SJSA1 (cell line): ENCODE measurements at regions not wholly inside any gene's neighbourhood (a gene's known extent, or its start where the extent isn't known, plus 50 kb on each side); places are given as distances from the start of the nearest gene placed in this dataset.

ENCODE experiments used
- DNase-seq, 2 experiments: peaks; one replicate each; pipeline ENCODE4 v3.0.0-alpha.2; 2015 to 2020; ENCODE audit warnings: low spot score in 2 of 2, low read depth in 1 of 2
- H3K27ac ChIP-seq: fragments of 250-450 bp; sonication (Bioruptor Pico); 2 replicates; pipeline ENCODE4 v1.5.1; 2020; ENCODE audit warnings: mild to moderate bottlenecking, moderate library complexity
- H3K27me3 ChIP-seq: fragments of 250-450 bp; sonication (Bioruptor Pico); replicated peaks from 2 replicates; pipeline ENCODE4 v1.5.1; 2020; ENCODE audit warnings: mild to moderate bottlenecking, moderate library complexity
- H3K36me3 ChIP-seq: fragments of 250-450 bp; sonication (Bioruptor Pico); 2 replicates; pipeline ENCODE4 v1.5.1; 2020; ENCODE audit warnings: mild to moderate bottlenecking
- H3K4me1 ChIP-seq: fragments of 250-450 bp; sonication (Bioruptor Pico); replicated peaks from 2 replicates; pipeline ENCODE4 v1.6.1; 2021; ENCODE audit warnings: mild to moderate bottlenecking
- H3K4me3 ChIP-seq: fragments of 250-450 bp; sonication (Bioruptor Pico); 2 replicates; pipeline ENCODE4 v1.5.1; 2020; ENCODE audit warnings: mild to moderate bottlenecking
- H3K9me3 ChIP-seq: fragments of 250-450 bp; sonication (Bioruptor Pico); replicated peaks from 2 replicates; pipeline ENCODE4 v1.5.1; 2020; ENCODE audit warnings: mild to moderate bottlenecking

- Histone ChIP-seq H3K27ac (no peak overlapping the region), H3K27me3 (no peaks in the 10 kb centered on the region), H3K4me3 (no peak overlapping the region), H3K9me3 (peaks cover 4% of the 10 kb centered on the region), H3K36me3 (no peaks in the 10 kb centered on the region), H3K4me1 (no peaks in the 10 kb centered on the region)
- DNase-seq, result no peak
Observed at GRCh38 chr10:131635564-131636015, 265.2 kb upstream of the PPP2R2D start.

- peaks cover 7% of the 10 kb centered on the region for H3K9me3 ChIP-seq
- H3K4me1 ChIP-seq, result no peaks in the 10 kb centered on the region
- no peak overlapping the region for H3K27ac ChIP-seq
- no peak overlapping the region for H3K4me3 ChIP-seq
- no peak for DNase-seq
- H3K36me3 ChIP-seq, result no peaks in the 10 kb centered on the region
- H3K27me3 ChIP-seq, result no peaks in the 10 kb centered on the region
Observed at GRCh38 chr10:131636116-131636515, 264.7 kb upstream of the PPP2R2D start.

- H3K4me3 ChIP-seq, result no peak overlapping the region
- DNase-seq, result no peak
- H3K27ac ChIP-seq, result no peak overlapping the region
- H3K27me3 ChIP-seq, result no peaks in the 10 kb centered on the region
- H3K4me1 ChIP-seq, result no peaks in the 10 kb centered on the region
- H3K9me3 ChIP-seq, result peaks cover 9% of the 10 kb centered on the region
- no peaks in the 10 kb centered on the region for H3K36me3 ChIP-seq
Observed at GRCh38 chr10:131636841-131637724, 263.7 kb upstream of the PPP2R2D start.

- no peaks in the 10 kb centered on the region for H3K36me3 ChIP-seq
- DNase-seq, result no peak
- H3K4me1 ChIP-seq, result no peaks in the 10 kb centered on the region
- H3K27me3 ChIP-seq, result no peaks in the 10 kb centered on the region
- no peak overlapping the region for H3K4me3 ChIP-seq
- H3K27ac ChIP-seq, result no peak overlapping the region
- H3K9me3 ChIP-seq, result peaks cover 12% of the 10 kb centered on the region
Observed at GRCh38 chr10:131638049-131638879, 262.5 kb upstream of the PPP2R2D start.

- H3K9me3 ChIP-seq, result peaks cover 12% of the 10 kb centered on the region
- H3K27me3 ChIP-seq, result no peaks in the 10 kb centered on the region
- H3K4me3 ChIP-seq, result no peak overlapping the region
- no peak for DNase-seq
- H3K36me3 ChIP-seq, result no peaks in the 10 kb centered on the region
- no peak overlapping the region for H3K27ac ChIP-seq
- H3K4me1 ChIP-seq, result no peaks in the 10 kb centered on the region
Observed at GRCh38 chr10:131638880-131639278, 261.9 kb upstream of the PPP2R2D start.

- Histone ChIP-seq H3K36me3 (no peaks in the 10 kb centered on the region), H3K27me3 (no peaks in the 10 kb centered on the region), H3K4me1 (no peaks in the 10 kb centered on the region), H3K4me3 (no peak overlapping the region), H3K27ac (no peak overlapping the region), H3K9me3 (peaks cover 8% of the 10 kb centered on the region; the same call in 1 of the 2 replicates)
- DNase-seq, result no peak
Observed at GRCh38 chr10:131640045-131640644, 260.7 kb upstream of the PPP2R2D start.

GRCh38 chr10:131641231-131641630 lies 259.6 kb upstream of the PPP2R2D start:
- Histone ChIP-seq H3K9me3 (peaks cover 14% of the 10 kb centered on the region; the same call in 1 of the 2 replicates), H3K27ac (no peak overlapping the region), H3K27me3 (no peaks in the 10 kb centered on the region), H3K36me3 (no peaks in the 10 kb centered on the region), H3K4me3 (no peak overlapping the region), H3K4me1 (no peaks in the 10 kb centered on the region)
- DNase-seq, result no peak

- Histone ChIP-seq H3K9me3 (peaks cover 16% of the 10 kb centered on the region; the same call in 1 of the 2 replicates), H3K4me3 (no peak overlapping the region), H3K27ac (no peak overlapping the region), H3K4me1 (no peaks in the 10 kb centered on the region), H3K36me3 (no peaks in the 10 kb centered on the region), H3K27me3 (no peaks in the 10 kb centered on the region)
- no peak for DNase-seq
Observed at GRCh38 chr10:131641898-131642297, 258.9 kb upstream of the PPP2R2D start.

- DNase-seq, result no peak
- Histone ChIP-seq H3K27me3 (no peaks in the 10 kb centered on the region), H3K9me3 (peaks cover 16% of the 10 kb centered on the region; the same call in 1 of the 2 replicates), H3K4me3 (no peak overlapping the region), H3K27ac (no peak overlapping the region), H3K4me1 (no peaks in the 10 kb centered on the region), H3K36me3 (no peaks in the 10 kb centered on the region)
Observed at GRCh38 chr10:131642966-131643365, 257.8 kb upstream of the PPP2R2D start.

GRCh38 chr10:131644289-131644688 lies 256.5 kb upstream of the PPP2R2D start:
- Histone ChIP-seq H3K27ac (no peak overlapping the region), H3K4me1 (no peaks in the 10 kb centered on the region), H3K4me3 (no peak overlapping the region), H3K36me3 (no peaks in the 10 kb centered on the region), H3K9me3 (peaks cover 24% of the 10 kb centered on the region), H3K27me3 (no peaks in the 10 kb centered on the region)
- no peak for DNase-seq

GRCh38 chr10:131644864-131645658 lies 255.7 kb upstream of the PPP2R2D start:
- no peak overlapping the region for H3K4me3 ChIP-seq

GRCh38 chr10:131645756-131646155 lies 255.1 kb upstream of the PPP2R2D start:
- no peak overlapping the region for H3K27ac ChIP-seq
- H3K4me1 ChIP-seq, result no peaks in the 10 kb centered on the region
- no peak overlapping the region for H3K4me3 ChIP-seq
- no peaks in the 10 kb centered on the region for H3K27me3 ChIP-seq
- H3K9me3 ChIP-seq, result peaks cover 26% of the 10 kb centered on the region
- DNase-seq, result no peak
- H3K36me3 ChIP-seq, result no peaks in the 10 kb centered on the region

More at GRCh38 chr10:131644864-131645658, 255.7 kb upstream of the PPP2R2D start:
- Histone ChIP-seq H3K27ac (no peak overlapping the region), H3K27me3 (no peaks in the 10 kb centered on the region), H3K9me3 (peaks cover 24% of the 10 kb centered on the region), H3K4me1 (no peaks in the 10 kb centered on the region), H3K36me3 (no peaks in the 10 kb centered on the region)
- no peak for DNase-seq
